HEK293 (cell line): ENCODE measurements at regions not wholly inside any gene's neighbourhood (a gene's known extent, or its start where the extent isn't known, plus 50 kb on each side); places are given as distances from the start of the nearest gene placed in this dataset.

Experiments used
- CTCF ChIA-PET: fragments of 350-600 bp; formaldehyde crosslinking; extraction: SDS; loops from one replicate; lab custom pipeline; 2021; ENCODE audit warnings: antibody characterized with exemption; lab: Yijun Ruan, JAX
- POLR2A ChIA-PET: fragments of 300-600 bp; formaldehyde crosslinking; extraction: SDS; loops from one replicate; lab custom pipeline; 2020; ENCODE audit warnings: antibody characterized with exemption, inconsistent platforms; lab: Yijun Ruan, JAX
- H3K27ac ChIP-seq: fragments of 200-500 bp; sonication (Bioruptor generic); 2 replicates; pipeline ENCODE4 v1.5.1; 2014; ENCODE audit warnings: low read depth, low read length, control low read depth, inconsistent platforms; ENCODE audit errors: extremely low read depth
- H3K36me3 ChIP-seq, 2 experiments: fragments of 200-500 bp in 1 of 2; sonication (Bioruptor generic) in 1 of 2; 1 replicate in 1 of 2; 2 replicates in 1 of 2; pipeline ENCODE4 v1.5.1; 2014 to 2017; ENCODE audit warnings: inconsistent platforms in 2 of 2, low read length in 2 of 2; ENCODE audit not compliant: control insufficient read depth in 2 of 2, insufficient read depth in 1 of 2
- H3K4me1 ChIP-seq: fragments of 200-500 bp; sonication (Bioruptor generic); 2 replicates; pipeline ENCODE4 v1.5.1; 2014; ENCODE audit warnings: mild to moderate bottlenecking, low read length, inconsistent platforms; ENCODE audit not compliant: control insufficient read depth, insufficient read depth
- H3K4me3 ChIP-seq: 2 replicates; pipeline ENCODE4 v1.5.1; 2011; ENCODE audit warnings: low read depth, mild to moderate bottlenecking, control low read depth, low read length, moderate library complexity
- H3K9me3 ChIP-seq: fragments of 200-500 bp; sonication (Bioruptor generic); 2 replicates; pipeline ENCODE4 v1.5.1; 2014; ENCODE audit warnings: low read depth, low read length, inconsistent platforms; ENCODE audit not compliant: control insufficient read depth, insufficient read depth
- HIC1 ChIP-seq: fragments of 450-650 bp; formaldehyde crosslinking; IDR thresholded peaks from 2 replicates; pipeline ENCODE4 v1.5.1; 2016; ENCODE audit warnings: missing biosample characterization, missing genetic modification characterization
- OVOL3 ChIP-seq: fragments of 450-650 bp; formaldehyde crosslinking; IDR thresholded peaks from 2 replicates; pipeline ENCODE4 v1.5.1; 2016; ENCODE audit warnings: missing biosample characterization, missing genetic modification characterization
- SCRT2 ChIP-seq: fragments of 450-650 bp; formaldehyde crosslinking; IDR thresholded peaks from 2 replicates; pipeline ENCODE4 v1.5.1; 2016; ENCODE audit warnings: missing biosample characterization, missing genetic modification characterization
- SP7 ChIP-seq: fragments of 450-650 bp; formaldehyde crosslinking; IDR thresholded peaks from 2 replicates; pipeline ENCODE4 v1.5.1; 2016; ENCODE audit warnings: missing biosample characterization, missing genetic modification characterization
- TCF7L2 ChIP-seq: IDR thresholded peaks from 2 replicates; pipeline ENCODE4 v1.6.1; 2011; ENCODE audit warnings: low read depth, mild to moderate bottlenecking, inconsistent platforms, low read length, moderate library complexity, borderline replicate concordance
- ZBTB49 ChIP-seq: fragments of 450-650 bp; formaldehyde crosslinking; IDR thresholded peaks from 2 replicates; pipeline ENCODE4 v1.5.1; 2016; ENCODE audit warnings: missing biosample characterization, missing genetic modification characterization, low read depth
- ZBTB6 ChIP-seq: fragments of 450-650 bp; formaldehyde crosslinking; IDR thresholded peaks from 2 replicates; pipeline ENCODE4 v1.5.1; 2017; ENCODE audit warnings: missing biosample characterization, missing genetic modification characterization
- ZEB2 ChIP-seq: fragments of 450-650 bp; formaldehyde crosslinking; IDR thresholded peaks from 2 replicates; pipeline ENCODE4 v1.5.1; 2016; ENCODE audit warnings: missing biosample characterization, missing genetic modification characterization
- ZFP37 ChIP-seq: fragments of 450-650 bp; formaldehyde crosslinking; IDR thresholded peaks from 2 replicates; pipeline ENCODE4 v1.5.1; 2016; ENCODE audit warnings: missing biosample characterization, missing genetic modification characterization
- ZNF133 ChIP-seq: fragments of 450-650 bp; formaldehyde crosslinking; IDR thresholded peaks from 2 replicates; pipeline ENCODE4 v1.5.1; 2016; ENCODE audit warnings: missing biosample characterization, missing genetic modification characterization
- ZNF248 ChIP-seq: fragments of 450-650 bp; formaldehyde crosslinking; IDR thresholded peaks from 2 replicates; pipeline ENCODE4 v1.5.1; 2017; ENCODE audit warnings: missing biosample characterization, missing genetic modification characterization
- ZNF311 ChIP-seq: fragments of 450-650 bp; formaldehyde crosslinking; IDR thresholded peaks from 2 replicates; pipeline ENCODE4 v1.5.1; 2017; ENCODE audit warnings: missing biosample characterization, missing genetic modification characterization, borderline replicate concordance
- ZNF366 ChIP-seq: fragments of 450-650 bp; formaldehyde crosslinking; conservative IDR thresholded peaks from 2 replicates; pipeline ENCODE4 v1.5.1; 2016; ENCODE audit warnings: missing biosample characterization, missing genetic modification characterization
- ZNF521 ChIP-seq: fragments of 450-650 bp; formaldehyde crosslinking; IDR thresholded peaks from 2 replicates; pipeline ENCODE4 v1.5.1; 2017; ENCODE audit warnings: missing biosample characterization, mild to moderate bottlenecking, missing genetic modification characterization
- ZNF560 ChIP-seq: fragments of 450-650 bp; formaldehyde crosslinking; IDR thresholded peaks from 2 replicates; pipeline ENCODE4 v1.5.1; 2017; ENCODE audit warnings: missing biosample characterization, missing genetic modification characterization, borderline replicate concordance
- ZNF596 ChIP-seq: fragments of 450-650 bp; IDR thresholded peaks from 2 replicates; pipeline ENCODE4 v1.5.0; 2018; ENCODE audit warnings: missing biosample characterization, mild to moderate bottlenecking, missing genetic modification characterization, moderate library complexity
- ZNF707 ChIP-seq: fragments of 450-650 bp; formaldehyde crosslinking; IDR thresholded peaks from 2 replicates; pipeline ENCODE4 v1.5.1; 2016; ENCODE audit warnings: missing biosample characterization, missing genetic modification characterization
- ZNF747 ChIP-seq: fragments of 450-650 bp; formaldehyde crosslinking; IDR thresholded peaks from 2 replicates; pipeline ENCODE4 v1.5.1; 2016; ENCODE audit warnings: missing biosample characterization, missing genetic modification characterization

GRCh38 chr1:106962591-106962990, 93.9 kb upstream of the PRMT6 start:
- TF ChIP-seq SP7 (tag by site-specific recombination) = peak; percentile 49; the same call in 1 of the 2 replicates
- no peak for TF ChIP-seq ZNF311 (tag by site-specific recombination)
- TF ChIP-seq, all 188 proteins: peak for 1
- H3K27ac ChIP-seq = no peak overlapping the region
- ChIA-PET POLR2A (no interaction called here), CTCF (interaction anchor here (0.6 kb wide), 1 partner anchor 728 kb away, joined by 3 read pairs; no protein-coding TSS in a partner anchor)
- H3K36me3 ChIP-seq = no peaks in the 10 kb centered on the region
- H3K4me3 ChIP-seq = no peak overlapping the region
- no peaks in the 10 kb centered on the region for H3K9me3 ChIP-seq
- H3K4me1 ChIP-seq = no peaks in the 10 kb centered on the region

GRCh38 chr1:106964495-106964894, 92.0 kb upstream of the PRMT6 start:
- ChIA-PET POLR2A (no interaction called here), CTCF (no interaction called here)
- no peaks in the 10 kb centered on the region for H3K9me3 ChIP-seq
- no peak for TF ChIP-seq ZFP37
- no peak for TF ChIP-seq ZNF596 (tag by site-specific recombination)
- TF ChIP-seq ZNF747 (tag by site-specific recombination) = no peak
- TF ChIP-seq ZNF707 (tag by site-specific recombination) = no peak
- no peak for TF ChIP-seq HIC1 (tag by site-specific recombination)
- no peak for TF ChIP-seq OVOL3 (tag by site-specific recombination)
- no peak for TF ChIP-seq ZNF133 (tag by site-specific recombination)
- no peak for TF ChIP-seq SCRT2
- no peak overlapping the region for H3K27ac ChIP-seq
- H3K36me3 ChIP-seq = no peaks in the 10 kb centered on the region
- H3K4me1 ChIP-seq = no peaks in the 10 kb centered on the region
- H3K4me3 ChIP-seq = no peak overlapping the region

GRCh38 chr1:106968644-106969043, 87.8 kb upstream of the PRMT6 start:
- CTCF ChIA-PET = no interaction called here
- H3K4me3 ChIP-seq = no peak overlapping the region
- H3K36me3 ChIP-seq = no peaks in the 10 kb centered on the region
- TF ChIP-seq ZNF521 (tag by site-specific recombination) (no peak), ZNF248 (tag by site-specific recombination) (no peak), ZNF366 (tag by site-specific recombination) (no peak), ZEB2 (tag by site-specific recombination) (no peak), ZBTB6 (no peak), ZNF560 (no peak), ZFP37 (no peak), ZBTB49 (tag by site-specific recombination) (no peak), TCF7L2 (no peak)
- H3K9me3 ChIP-seq = no peaks in the 10 kb centered on the region
- POLR2A ChIA-PET = no interaction called here
- no peaks in the 10 kb centered on the region for H3K4me1 ChIP-seq
- no peak overlapping the region for H3K27ac ChIP-seq
